ENCODE measurements at regions not wholly inside any gene's neighbourhood (a gene's known extent, or its start where the extent isn't known, plus 50 kb on each side); places are given as distances from the start of the nearest gene placed in this dataset.

- no peaks in the 10 kb centered on the region for H3K79me2 ChIP-seq (ENCODE audit: insufficient read depth, low read length)
- no peaks in the 10 kb centered on the region for H3K9me2 ChIP-seq (replicated peaks; ENCODE audit: low read depth, low read length)
- no peaks in the 10 kb centered on the region for H3K27me3 ChIP-seq (ENCODE audit: insufficient read depth, low read length, poor library complexity, severe bottlenecking)
Measured at GRCh38 chr4:157443537-157443936, 223.0 kb downstream of the GRIA2 start.

GRCh38 chr4:157425897-157426296 is 205.4 kb downstream of the GRIA2 start:
- H3K36me3 ChIP-seq (ENCODE audit: insufficient read depth, low read length) = no peaks in the 10 kb centered on the region

More at GRCh38 chr4:157443537-157443936, 223.0 kb downstream of the GRIA2 start:
- H3K9ac ChIP-seq (ENCODE audit: low read depth, low read length, poor library complexity, severe bottlenecking) = no peak overlapping the region
- TF ChIP-seq, protein P1, sequence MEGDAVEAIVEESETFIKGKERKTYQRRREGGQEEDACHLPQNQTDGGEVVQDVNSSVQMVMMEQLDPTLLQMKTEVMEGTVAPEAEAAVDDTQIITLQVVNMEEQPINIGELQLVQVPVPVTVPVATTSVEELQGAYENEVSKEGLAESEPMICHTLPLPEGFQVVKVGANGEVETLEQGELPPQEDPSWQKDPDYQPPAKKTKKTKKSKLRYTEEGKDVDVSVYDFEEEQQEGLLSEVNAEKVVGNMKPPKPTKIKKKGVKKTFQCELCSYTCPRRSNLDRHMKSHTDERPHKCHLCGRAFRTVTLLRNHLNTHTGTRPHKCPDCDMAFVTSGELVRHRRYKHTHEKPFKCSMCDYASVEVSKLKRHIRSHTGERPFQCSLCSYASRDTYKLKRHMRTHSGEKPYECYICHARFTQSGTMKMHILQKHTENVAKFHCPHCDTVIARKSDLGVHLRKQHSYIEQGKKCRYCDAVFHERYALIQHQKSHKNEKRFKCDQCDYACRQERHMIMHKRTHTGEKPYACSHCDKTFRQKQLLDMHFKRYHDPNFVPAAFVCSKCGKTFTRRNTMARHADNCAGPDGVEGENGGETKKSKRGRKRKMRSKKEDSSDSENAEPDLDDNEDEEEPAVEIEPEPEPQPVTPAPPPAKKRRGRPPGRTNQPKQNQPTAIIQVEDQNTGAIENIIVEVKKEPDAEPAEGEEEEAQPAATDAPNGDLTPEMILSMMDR (conservative IDR thresholded peaks at IDR 0.05; ENCODE audit: low read length) = no peak
- no peak for TF ChIP-seq EZH2phosphoT487 (IDR thresholded peaks at IDR 0.05; ENCODE audit: borderline replicate concordance)
- no peaks in the 10 kb centered on the region for H3K36me3 ChIP-seq (ENCODE audit: insufficient read depth, low read length)
- no peaks in the 10 kb centered on the region for H3F3A ChIP-seq (ENCODE audit: low read depth)
- H3K4me3 ChIP-seq (ENCODE audit: low read length, poor library complexity, severe bottlenecking) = no peak overlapping the region
- H4K20me1 ChIP-seq (ENCODE audit: insufficient read depth, low read length, poor library complexity, severe bottlenecking) = no peaks in the 10 kb centered on the region
- H2AFZ ChIP-seq (ENCODE audit: low read length) = no peak overlapping the region
- H3K4me2 ChIP-seq (ENCODE audit: low read depth, low read length, poor library complexity, severe bottlenecking) = no peak overlapping the region
- H3K4me1 ChIP-seq (ENCODE audit: insufficient read depth, low read length, poor library complexity, severe bottlenecking) = no peaks in the 10 kb centered on the region
- no peaks in the 10 kb centered on the region for H3K9me3 ChIP-seq (ENCODE audit: insufficient read depth, low read depth, low read length)

GRCh38 chr4:157423526-157424020 is 203.0 kb downstream of the GRIA2 start:
- no peak overlapping the region for H3K9ac ChIP-seq (ENCODE audit: low read depth, low read length, poor library complexity, severe bottlenecking)
- no peak overlapping the region for H3K4me2 ChIP-seq (ENCODE audit: low read depth, low read length, poor library complexity, severe bottlenecking)
- H3K36me3 ChIP-seq (ENCODE audit: insufficient read depth, low read length) = no peaks in the 10 kb centered on the region
- H3K4me1 ChIP-seq (ENCODE audit: insufficient read depth, low read length, poor library complexity, severe bottlenecking) = no peaks in the 10 kb centered on the region
- no peaks in the 10 kb centered on the region for H3F3A ChIP-seq (ENCODE audit: low read depth)
- H3K79me2 ChIP-seq (ENCODE audit: insufficient read depth, low read length) = no peaks in the 10 kb centered on the region
- TF ChIP-seq EZH2phosphoT487 (IDR thresholded peaks at IDR 0.05; ENCODE audit: borderline replicate concordance) = no peak
- TF ChIP-seq, protein P1 (conservative IDR thresholded peaks at IDR 0.05; ENCODE audit: low read length) = no peak
- no peak overlapping the region for H3K4me3 ChIP-seq (ENCODE audit: low read length, poor library complexity, severe bottlenecking)
- H3K9me2 ChIP-seq (replicated peaks; ENCODE audit: low read depth, low read length) = no peaks in the 10 kb centered on the region
- no peaks in the 10 kb centered on the region for H3K9me3 ChIP-seq (ENCODE audit: insufficient read depth, low read depth, low read length)
- no peaks in the 10 kb centered on the region for H3K27me3 ChIP-seq (ENCODE audit: insufficient read depth, low read length, poor library complexity, severe bottlenecking)
- no peak overlapping the region for H2AFZ ChIP-seq (ENCODE audit: low read length)
- no peaks in the 10 kb centered on the region for H4K20me1 ChIP-seq (ENCODE audit: insufficient read depth, low read length, poor library complexity, severe bottlenecking)

More at GRCh38 chr4:157425897-157426296, 205.4 kb downstream of the GRIA2 start:
- Histone ChIP-seq H3K9me3 (ENCODE audit: insufficient read depth, low read depth, low read length) (no peaks in the 10 kb centered on the region), H4K20me1 (ENCODE audit: insufficient read depth, low read length, poor library complexity, severe bottlenecking) (no peaks in the 10 kb centered on the region), H3K4me3 (ENCODE audit: low read length, poor library complexity, severe bottlenecking) (no peak overlapping the region), H3K9me2 (replicated peaks; ENCODE audit: low read depth, low read length) (no peaks in the 10 kb centered on the region), H3K4me2 (ENCODE audit: low read depth, low read length, poor library complexity, severe bottlenecking) (no peak overlapping the region), H3K79me2 (ENCODE audit: insufficient read depth, low read length) (no peaks in the 10 kb centered on the region), H3K27me3 (ENCODE audit: insufficient read depth, low read length, poor library complexity, severe bottlenecking) (no peaks in the 10 kb centered on the region), H3F3A (ENCODE audit: low read depth) (no peaks in the 10 kb centered on the region), H3K9ac (ENCODE audit: low read depth, low read length, poor library complexity, severe bottlenecking) (no peak overlapping the region), H2AFZ (ENCODE audit: low read length) (no peak overlapping the region), H3K4me1 (ENCODE audit: insufficient read depth, low read length, poor library complexity, severe bottlenecking) (no peaks in the 10 kb centered on the region)
- TF ChIP-seq, protein P1 (conservative IDR thresholded peaks at IDR 0.05; ENCODE audit: low read length) = no peak
- TF ChIP-seq EZH2phosphoT487 (IDR thresholded peaks at IDR 0.05; ENCODE audit: borderline replicate concordance) = no peak

Measured in Loucy (cell line).